CD4-positive, CD25-positive, alpha-beta regulatory T cell (primary cell): ENCODE measurements at regions not wholly inside any gene's neighbourhood (a gene's known extent, or its start where the extent isn't known, plus 50 kb on each side); places are given as distances from the start of the nearest gene placed in this dataset.

Source experiments
- ATAC-seq, 2 donors: fragments of 150-1000 bp; cut with Tn5 transposase; one replicate each; pipeline ENCODE4 v1.10.0; 2021; ENCODE audit warnings: low read depth in 2 of 2, moderate number of reproducible peaks in 2 of 2, moderate library complexity in 1 of 2
- DNase-seq, 3 donors: peaks; one replicate each; pipeline versions ENCODE4 v3.0.0 to v3.0.0-alpha.2; 2012 to 2022; ENCODE audit warnings: mixed read lengths in 1 of 3
- H3K27ac ChIP-seq: one replicate; pipeline ENCODE4 v1.7.0; 2013; ENCODE audit warnings: mild to moderate bottlenecking, low read length; ENCODE audit not compliant: insufficient read depth, poor library complexity, severe bottlenecking
- H3K27me3 ChIP-seq: one replicate; pipeline ENCODE4 v1.7.0; 2013; ENCODE audit warnings: low read length; ENCODE audit not compliant: control insufficient read depth, insufficient read depth
- H3K36me3 ChIP-seq: one replicate; pipeline ENCODE4 v1.7.0; 2013; ENCODE audit warnings: mild to moderate bottlenecking, low read length, moderate library complexity; ENCODE audit not compliant: control insufficient read depth, insufficient read depth
- H3K4me1 ChIP-seq: 2 replicates; pipeline ENCODE4 v1.7.0; 2013; ENCODE audit warnings: mild to moderate bottlenecking, low read length; ENCODE audit not compliant: insufficient read depth, control insufficient read depth, poor library complexity, severe bottlenecking
- H3K4me3 ChIP-seq: one replicate; pipeline ENCODE4 v1.7.0; 2013; ENCODE audit warnings: low read depth, mild to moderate bottlenecking, low read length, moderate library complexity
- H3K9me3 ChIP-seq, 2 experiments: 1 replicate in 1 of 2; 2 replicates in 1 of 2; pipeline ENCODE4 v1.7.0; 2013; ENCODE audit warnings: low read length in 2 of 2, mild to moderate bottlenecking in 1 of 2, moderate library complexity in 1 of 2; ENCODE audit not compliant: control insufficient read depth in 2 of 2
- H3K27ac Mint-ChIP-seq, 3 donors: one replicate each; pipeline ENCODE4 v1.8.0; 2020 to 2022; ENCODE audit warnings: mild to moderate bottlenecking in 3 of 3, mixed read lengths in 3 of 3, moderate library complexity in 2 of 3
- H3K27me3 Mint-ChIP-seq: one replicate; pipeline ENCODE4 v1.8.0; 2022; ENCODE audit warnings: mild to moderate bottlenecking, mixed read lengths
- H3K36me3 Mint-ChIP-seq: one replicate; pipeline ENCODE4 v1.8.0; 2020; ENCODE audit warnings: mixed read lengths
- H3K4me1 Mint-ChIP-seq, 4 donors: one replicate each; pipeline ENCODE4 v1.8.0; 2020 to 2022; ENCODE audit warnings: mixed read lengths in 4 of 4, mild to moderate bottlenecking in 1 of 4
- H3K4me3 Mint-ChIP-seq, 4 donors: one replicate each; pipeline ENCODE4 v1.8.0; 2020 to 2022; ENCODE audit warnings: mild to moderate bottlenecking in 4 of 4, mixed read lengths in 4 of 4, moderate library complexity in 3 of 4
- H3K9me3 Mint-ChIP-seq, 7 donors: one replicate each; pipeline ENCODE4 v1.8.0; 2020 to 2022; ENCODE audit warnings: mixed read lengths in 7 of 7, mild to moderate bottlenecking in 3 of 7, moderate library complexity in 2 of 7

DNA sequence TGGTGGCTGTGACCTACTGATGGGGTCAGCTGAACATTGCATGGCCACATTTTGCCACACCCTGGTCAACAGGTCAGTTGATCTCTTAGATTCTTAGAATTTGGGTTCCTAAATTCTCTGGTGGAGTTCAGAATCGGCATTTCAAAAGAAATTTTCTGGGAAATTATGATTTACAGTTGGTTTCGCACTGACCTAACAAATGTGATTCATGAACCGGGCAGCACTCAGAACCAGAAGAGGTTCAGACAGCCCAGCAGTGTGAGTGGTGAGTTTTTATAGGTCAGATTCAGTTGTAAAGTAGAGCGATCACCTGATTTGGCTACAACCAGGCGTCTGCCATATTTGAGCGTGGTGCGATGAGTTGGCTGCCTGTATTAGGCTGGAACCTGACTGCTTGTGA, 163.7 kb upstream of the GAS1 start:
- H3K4me1 ChIP-seq, result no peaks in the 10 kb centered on the region
- Mint-ChIP-seq H3K4me1 (no peaks in the 10 kb centered on the region), H3K27ac (no peak overlapping the region), H3K36me3 (no peaks in the 10 kb centered on the region), H3K4me3 (no peak overlapping the region), H3K9me3 (peaks cover 0 to 7% (median 0%) of the 10 kb centered on the region in 7 donors), H3K27me3 (peaks cover 4% of the 10 kb centered on the region)
- H3K36me3 ChIP-seq, result no peaks in the 10 kb centered on the region
- no peak for ATAC-seq
- no peak overlapping the region for H3K27ac ChIP-seq
- H3K27me3 ChIP-seq, result no peaks in the 10 kb centered on the region
- no peaks in the 10 kb centered on the region for H3K9me3 ChIP-seq
- no peak for DNase-seq
- H3K4me3 ChIP-seq, result no peak overlapping the region

DNA sequence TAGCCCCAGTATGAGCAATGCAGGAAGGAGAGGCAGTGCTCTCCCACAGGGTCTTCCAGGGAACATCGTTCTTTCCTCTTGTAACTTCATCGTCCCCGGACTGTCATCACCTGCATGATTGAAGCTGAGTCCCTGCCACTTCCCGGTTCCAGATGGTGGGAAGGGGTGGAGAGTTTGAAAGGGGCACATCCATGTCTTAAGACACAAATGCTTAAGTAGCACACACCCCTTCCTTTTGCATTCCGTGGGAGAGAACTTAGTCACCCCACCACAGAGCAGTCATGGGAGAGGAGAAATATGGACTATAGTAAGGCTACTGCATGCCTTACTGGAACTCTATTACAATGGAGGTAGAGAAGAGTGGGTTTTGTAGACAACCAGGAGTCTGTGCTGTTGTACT, 165.3 kb upstream of the GAS1 start:
- no peaks in the 10 kb centered on the region for H3K9me3 ChIP-seq
- peaks cover 0 to 3% (median 0%) of the 10 kb centered on the region in 7 donors for H3K9me3 Mint-ChIP-seq
- no peak overlapping the region for H3K4me3 ChIP-seq
- no peaks in the 10 kb centered on the region for H3K36me3 ChIP-seq
- H3K4me3 Mint-ChIP-seq, result no peak overlapping the region
- ATAC-seq, result no peak
- H3K27me3 ChIP-seq, result no peaks in the 10 kb centered on the region
- H3K4me1 ChIP-seq, result no peaks in the 10 kb centered on the region
- DNase-seq, result no peak
- H3K27ac Mint-ChIP-seq, result no peak overlapping the region
- H3K27ac ChIP-seq, result no peak overlapping the region
- H3K27me3 Mint-ChIP-seq, result peaks cover 4% of the 10 kb centered on the region
- H3K4me1 Mint-ChIP-seq, result no peaks in the 10 kb centered on the region
- no peaks in the 10 kb centered on the region for H3K36me3 Mint-ChIP-seq

DNA sequence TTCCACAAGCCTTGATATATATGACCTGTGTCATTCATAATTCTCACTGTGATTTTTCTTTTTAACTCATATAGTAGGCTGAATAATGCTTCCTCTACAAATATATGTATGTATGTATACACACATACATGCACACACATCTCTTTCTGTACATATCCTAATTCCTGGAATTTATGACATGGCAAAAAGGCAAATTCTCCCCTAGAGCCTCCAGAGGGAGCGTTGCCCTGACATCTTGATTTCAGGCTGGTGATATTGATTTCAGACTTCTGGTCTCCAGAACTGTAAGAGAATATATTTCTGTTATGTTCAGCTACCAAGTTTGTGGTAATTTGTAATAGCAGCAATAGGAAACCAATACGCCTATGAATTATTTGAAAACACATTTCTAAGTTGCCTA, 166.6 kb upstream of the GAS1 start:
- H3K4me3 ChIP-seq, result no peak overlapping the region
- no peaks in the 10 kb centered on the region for H3K4me1 ChIP-seq
- Mint-ChIP-seq H3K9me3 (peaks cover 0 to 3% (median 0%) of the 10 kb centered on the region in 7 donors), H3K4me3 (no peak overlapping the region), H3K27me3 (peaks cover 4% of the 10 kb centered on the region), H3K36me3 (no peaks in the 10 kb centered on the region), H3K4me1 (no peaks in the 10 kb centered on the region), H3K27ac (no peak overlapping the region)
- H3K9me3 ChIP-seq, result no peaks in the 10 kb centered on the region
- ATAC-seq (no peak), DNase-seq (no peak)
- H3K36me3 ChIP-seq, result no peaks in the 10 kb centered on the region
- H3K27ac ChIP-seq, result no peak overlapping the region
- no peaks in the 10 kb centered on the region for H3K27me3 ChIP-seq

DNA sequence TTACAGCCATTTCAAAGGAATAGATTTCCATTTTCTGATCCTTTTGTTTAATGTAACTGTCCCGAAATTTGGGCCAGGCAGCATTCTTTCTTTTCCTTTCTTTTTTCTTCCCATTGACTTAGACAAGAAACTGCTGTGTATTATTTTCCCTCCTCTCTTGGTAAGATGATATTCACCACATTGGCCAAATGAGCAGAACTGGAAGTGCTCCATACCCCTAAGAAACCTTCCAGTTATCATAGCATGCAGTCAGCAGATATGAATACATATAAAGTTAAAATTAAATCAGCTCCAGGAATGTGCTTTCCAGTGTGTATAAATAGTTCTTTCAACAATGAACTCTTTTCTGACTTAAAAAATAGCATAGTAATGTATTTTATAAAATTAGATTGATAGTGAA, 168.5 kb upstream of the GAS1 start:
- Mint-ChIP-seq H3K27ac (no peak overlapping the region), H3K27me3 (no peaks in the 10 kb centered on the region), H3K4me3 (no peak overlapping the region), H3K36me3 (no peaks in the 10 kb centered on the region), H3K4me1 (no peaks in the 10 kb centered on the region), H3K9me3 (peaks cover 0 to 3% (median 0%) of the 10 kb centered on the region in 7 donors)
- Histone ChIP-seq H3K4me1 (no peaks in the 10 kb centered on the region), H3K27me3 (no peaks in the 10 kb centered on the region), H3K4me3 (no peak overlapping the region), H3K36me3 (no peaks in the 10 kb centered on the region), H3K9me3 (no peaks in the 10 kb centered on the region), H3K27ac (no peak overlapping the region)
- DNase-seq (no peak), ATAC-seq (no peak)

DNA sequence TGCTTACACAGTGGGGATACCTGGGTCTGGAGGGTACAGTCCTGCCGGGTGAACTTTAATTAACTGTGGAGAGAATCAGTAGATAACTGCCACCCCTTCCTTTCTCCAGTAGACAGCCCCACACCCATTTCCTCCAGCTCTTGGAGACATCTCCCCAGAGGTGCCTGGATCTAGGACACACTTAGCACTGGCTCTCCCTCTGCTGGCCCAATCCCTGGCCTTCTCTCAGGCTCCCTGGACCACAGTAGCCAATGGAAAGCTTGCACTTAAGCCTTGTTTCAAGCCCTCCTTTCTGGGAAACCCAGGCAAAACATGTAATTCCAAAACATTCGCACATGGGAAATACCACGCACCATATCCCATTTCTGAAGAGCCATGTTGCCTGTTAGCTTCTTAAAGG, 169.2 kb upstream of the GAS1 start:
- H3K4me3 ChIP-seq, result no peak overlapping the region
- DNase-seq (no peak), ATAC-seq (no peak)
- no peaks in the 10 kb centered on the region for H3K36me3 ChIP-seq
- no peaks in the 10 kb centered on the region for H3K9me3 ChIP-seq
- no peak overlapping the region for H3K4me3 Mint-ChIP-seq
- no peaks in the 10 kb centered on the region for H3K4me1 Mint-ChIP-seq
- no peaks in the 10 kb centered on the region for H3K36me3 Mint-ChIP-seq
- no peak overlapping the region for H3K27ac Mint-ChIP-seq
- peaks cover 0 to 3% (median 0%) of the 10 kb centered on the region in 7 donors for H3K9me3 Mint-ChIP-seq
- no peaks in the 10 kb centered on the region for H3K4me1 ChIP-seq
- H3K27ac ChIP-seq, result no peak overlapping the region
- H3K27me3 ChIP-seq, result no peaks in the 10 kb centered on the region
- H3K27me3 Mint-ChIP-seq, result no peaks in the 10 kb centered on the region

DNA sequence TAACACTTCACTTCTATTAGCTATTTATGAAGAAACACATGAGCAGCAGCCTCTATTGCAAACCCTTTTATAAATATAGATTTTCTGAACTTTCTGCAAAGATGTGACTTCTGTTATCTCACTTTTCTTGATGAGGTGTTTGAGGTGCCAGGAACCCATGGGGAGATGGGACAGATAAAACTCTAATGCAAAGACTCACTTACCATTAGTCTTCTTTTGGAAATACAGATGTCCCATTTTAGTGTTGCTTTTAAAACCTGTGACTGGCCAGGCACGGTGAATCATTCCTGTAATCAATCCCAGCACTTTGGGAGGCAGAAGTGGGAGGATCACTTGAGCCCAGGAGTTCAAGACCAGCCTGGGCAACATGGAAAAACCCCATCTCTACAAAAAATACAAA, 171.3 kb upstream of the GAS1 start:
- peaks cover 0 to 2% (median 0%) of the 10 kb centered on the region in 4 donors for H3K4me1 Mint-ChIP-seq
- Histone ChIP-seq H3K4me3 (no peak overlapping the region), H3K27ac (no peak overlapping the region), H3K4me1 (no peaks in the 10 kb centered on the region), H3K9me3 (no peaks in the 10 kb centered on the region), H3K27me3 (no peaks in the 10 kb centered on the region), H3K36me3 (no peaks in the 10 kb centered on the region)
- no peak overlapping the region for H3K4me3 Mint-ChIP-seq
- H3K27me3 Mint-ChIP-seq, result no peaks in the 10 kb centered on the region
- no peaks in the 10 kb centered on the region for H3K36me3 Mint-ChIP-seq
- H3K9me3 Mint-ChIP-seq, result peaks cover 0 to 3% (median 0%) of the 10 kb centered on the region in 7 donors
- no peak overlapping the region for H3K27ac Mint-ChIP-seq
- no peak for ATAC-seq
- DNase-seq, result no peak

DNA sequence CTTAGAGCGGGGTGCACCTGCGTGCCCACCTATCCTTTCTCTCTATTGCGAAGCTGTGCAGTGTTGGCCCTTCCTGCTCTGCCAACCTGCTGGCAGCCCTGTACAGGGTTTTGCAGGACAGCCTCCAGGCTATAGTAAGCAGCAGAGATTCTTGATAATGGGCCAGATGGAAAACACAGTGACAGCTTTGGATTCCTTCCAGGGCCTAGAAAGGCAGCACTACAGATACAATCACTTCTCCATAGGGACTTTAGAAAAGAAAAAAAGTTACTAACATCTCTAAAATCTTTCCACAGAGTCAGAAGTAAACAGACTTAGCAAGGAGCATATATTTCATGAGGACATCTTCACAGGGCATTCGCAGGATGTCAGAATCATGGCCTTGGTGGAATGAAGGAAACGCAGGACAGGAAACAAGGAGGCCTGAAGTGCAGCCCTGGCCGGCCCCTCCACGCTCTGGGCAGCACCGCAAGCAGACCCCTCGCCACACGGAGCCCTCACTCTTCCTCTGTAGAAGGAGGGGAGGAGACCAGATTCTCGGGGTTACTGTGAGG, 172.1 kb upstream of the GAS1 start:
- no peaks in the 10 kb centered on the region for H3K27me3 Mint-ChIP-seq
- no peaks in the 10 kb centered on the region for H3K27me3 ChIP-seq
- no peaks in the 10 kb centered on the region for H3K4me1 ChIP-seq
- H3K4me1 Mint-ChIP-seq, result peaks cover 0 to 2% (median 0%) of the 10 kb centered on the region in 4 donors
- H3K9me3 Mint-ChIP-seq, result peaks cover 0 to 2% (median 0%) of the 10 kb centered on the region in 7 donors
- no peaks in the 10 kb centered on the region for H3K9me3 ChIP-seq
- DNase-seq (no peak), ATAC-seq (no peak)
- H3K4me3 ChIP-seq, result no peak overlapping the region
- H3K36me3 ChIP-seq, result no peaks in the 10 kb centered on the region
- no peak overlapping the region for H3K4me3 Mint-ChIP-seq
- H3K27ac Mint-ChIP-seq, result no peak overlapping the region
- H3K36me3 Mint-ChIP-seq, result no peaks in the 10 kb centered on the region
- no peak overlapping the region for H3K27ac ChIP-seq

DNA sequence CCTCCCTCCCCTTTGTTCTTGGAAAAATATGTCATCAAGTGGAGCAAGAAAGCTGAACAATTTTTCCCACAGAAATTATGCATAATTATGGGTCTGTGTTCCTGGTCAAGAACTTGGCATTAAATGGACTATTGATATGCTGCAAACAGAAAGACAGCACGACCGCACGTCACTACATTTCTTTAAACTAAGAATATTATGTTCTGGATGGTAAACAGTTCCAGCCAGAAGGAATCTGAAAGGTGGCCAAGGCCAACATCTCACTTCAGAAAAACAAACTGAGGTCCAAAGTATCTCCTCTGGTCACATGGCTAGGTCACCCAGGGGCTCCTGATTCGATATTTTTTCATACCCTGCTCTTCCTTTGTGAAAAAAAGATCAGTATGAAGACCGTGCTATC, 173.3 kb upstream of the GAS1 start:
- H3K36me3 Mint-ChIP-seq, result no peaks in the 10 kb centered on the region
- Histone ChIP-seq H3K4me3 (no peak overlapping the region), H3K27me3 (no peaks in the 10 kb centered on the region), H3K36me3 (no peaks in the 10 kb centered on the region), H3K9me3 (no peaks in the 10 kb centered on the region), H3K27ac (no peak overlapping the region), H3K4me1 (no peaks in the 10 kb centered on the region)
- peaks cover 0 to 2% (median 0%) of the 10 kb centered on the region in 4 donors for H3K4me1 Mint-ChIP-seq
- H3K4me3 Mint-ChIP-seq, result no peak overlapping the region
- H3K9me3 Mint-ChIP-seq, result peaks cover 0 to 4% (median 2%) of the 10 kb centered on the region in 7 donors
- no peak overlapping the region for H3K27ac Mint-ChIP-seq
- H3K27me3 Mint-ChIP-seq, result no peaks in the 10 kb centered on the region
- ATAC-seq (no peak), DNase-seq (no peak)
